Myocyte (in vitro differentiated cells): ENCODE measurements at regions not wholly inside any gene's neighbourhood (a gene's known extent, or its start where the extent isn't known, plus 50 kb on each side); places are given as distances from the start of the nearest gene placed in this dataset.

Source experiments
- DNase-seq: peaks from one replicate; pipeline ENCODE4 v3.0.0-alpha.2; 2012; ENCODE audit warnings: low read depth

GRCh38 chr18:78728784-78729467 is 250.7 kb upstream of the SALL3 start:
- DNase-seq = no peak

GRCh38 chr18:78730546-78730945 is 249.1 kb upstream of the SALL3 start:
- DNase-seq = no peak

GRCh38 chr18:78731016-78731397 is 248.6 kb upstream of the SALL3 start:
- no peak for DNase-seq

- no peak for DNase-seq
Observed at GRCh38 chr18:78731398-78732032, 248.1 kb upstream of the SALL3 start.

GRCh38 chr18:78732273-78733210 is 247.1 kb upstream of the SALL3 start:
- DNase-seq = no peak

GRCh38 chr18:78733762-78734613 is 245.6 kb upstream of the SALL3 start:
- DNase-seq = no peak

- DNase-seq = no peak
Observed at GRCh38 chr18:78734614-78734945, 245.0 kb upstream of the SALL3 start.

GRCh38 chr18:78735131-78736014 is 244.2 kb upstream of the SALL3 start:
- no peak for DNase-seq

GRCh38 chr18:78736015-78736690 is 243.5 kb upstream of the SALL3 start:
- DNase-seq = no peak

GRCh38 chr18:78737006-78737915 is 242.4 kb upstream of the SALL3 start:
- no peak for DNase-seq

GRCh38 chr18:78738076-78738690 is 241.4 kb upstream of the SALL3 start:
- no peak for DNase-seq

GRCh38 chr18:78739115-78739514 is 240.5 kb upstream of the SALL3 start:
- DNase-seq = no peak

GRCh38 chr18:78739882-78740677 is 239.5 kb upstream of the SALL3 start:
- no peak for DNase-seq

GRCh38 chr18:78740876-78741275 is 238.7 kb upstream of the SALL3 start:
- DNase-seq = no peak

GRCh38 chr18:78741381-78742217 is 238.0 kb upstream of the SALL3 start:
- DNase-seq = no peak

GRCh38 chr18:78742218-78742745 is 237.3 kb upstream of the SALL3 start:
- DNase-seq = no peak
